CD14-positive monocyte (primary cell): ENCODE measurements at regions not wholly inside any gene's neighbourhood (a gene's known extent, or its start where the extent isn't known, plus 50 kb on each side); places are given as distances from the start of the nearest gene placed in this dataset.

Experiments used
- DNase-seq, 3 donors: peaks; one replicate each; pipeline ENCODE4 v3.0.0-alpha.2; 2011 to 2022
- H2AFZ ChIP-seq: 2 replicates; pipeline ENCODE4 v1.6.0; 2012; ENCODE audit warnings: mild to moderate bottlenecking, low read depth, low read length, inconsistent platforms; ENCODE audit not compliant: insufficient read depth, poor library complexity, severe bottlenecking
- H3K27ac ChIP-seq, 2 donors: 1 replicate in 1 of 2; 2 replicates in 1 of 2; pipeline ENCODE4 v1.5.1; 2012 to 2013; ENCODE audit warnings: low read length in 2 of 2, control low read depth in 1 of 2, inconsistent platforms in 1 of 2, low read depth in 1 of 2, mild to moderate bottlenecking in 1 of 2
- H3K27me3 ChIP-seq, 2 donors: one replicate each; pipeline versions ENCODE4 v1.6.0 to v1.6.1; 2011 to 2013; ENCODE audit warnings: low read length in 2 of 2; ENCODE audit not compliant: control insufficient read depth in 2 of 2, insufficient read depth in 2 of 2
- H3K36me3 ChIP-seq, 2 donors: replicated peaks in 1 of 2; 1 replicate in 1 of 2; 2 replicates in 1 of 2; pipeline versions ENCODE4 v1.5.1 to v1.6.1; 2012 to 2013; ENCODE audit warnings: low read length in 2 of 2, control low read depth in 1 of 2, inconsistent platforms in 1 of 2, mild to moderate bottlenecking in 1 of 2; ENCODE audit not compliant: insufficient read depth in 2 of 2, control insufficient read depth in 1 of 2
- H3K4me1 ChIP-seq, 2 donors: 1 replicate in 1 of 2; 2 replicates in 1 of 2; pipeline versions ENCODE4 v1.5.1 to v1.6.1; 2012 to 2013; ENCODE audit warnings: low read length in 2 of 2, control low read depth in 1 of 2, inconsistent platforms in 1 of 2, mild to moderate bottlenecking in 1 of 2, moderate library complexity in 1 of 2; ENCODE audit not compliant: insufficient read depth in 2 of 2, control insufficient read depth in 1 of 2
- H3K4me2 ChIP-seq: replicated peaks from 2 replicates; pipeline ENCODE3; 2012; ENCODE audit warnings: low read length, moderate library complexity, mild to moderate bottlenecking; ENCODE audit not compliant: poor library complexity, severe bottlenecking; ENCODE audit errors: extremely low read depth
- H3K4me3 ChIP-seq, 3 experiments: fragments of 200-600 bp in 1 of 3; sonication (generic) in 1 of 3; replicated peaks in 1 of 3; 1 replicate in 2 of 3; 2 replicates in 1 of 3; pipeline ENCODE4 v1.5.1; 2011 to 2013; ENCODE audit warnings: low read length in 3 of 3, mild to moderate bottlenecking in 3 of 3, control low read depth in 2 of 3, low read depth in 2 of 3, inconsistent platforms in 1 of 3, moderate library complexity in 1 of 3
- H3K79me2 ChIP-seq: 2 replicates; pipeline ENCODE4 v1.6.0; 2012; ENCODE audit warnings: mild to moderate bottlenecking, control low read depth, inconsistent platforms, low read length, moderate library complexity; ENCODE audit not compliant: insufficient read depth
- H3K9ac ChIP-seq: 2 replicates; pipeline ENCODE4 v1.6.0; 2017; ENCODE audit warnings: low read length, mild to moderate bottlenecking; ENCODE audit not compliant: insufficient read depth, poor library complexity, severe bottlenecking
- H3K9me3 ChIP-seq, 2 donors: replicated peaks in 1 of 2; 1 replicate in 1 of 2; 2 replicates in 1 of 2; pipeline versions ENCODE4 v1.5.1 to v1.6.1; 2012 to 2013; ENCODE audit warnings: low read length in 2 of 2, control low read depth in 1 of 2; ENCODE audit not compliant: control insufficient read depth in 1 of 2, insufficient read depth in 1 of 2
- H4K20me1 ChIP-seq: 2 replicates; pipeline ENCODE4 v1.6.0; 2012; ENCODE audit warnings: mild to moderate bottlenecking, low read length, control low read depth, moderate library complexity; ENCODE audit not compliant: insufficient read depth
- H3K27ac Mint-ChIP-seq, 7 donors: one replicate each; pipeline ENCODE4 v1.8.0; 2020; ENCODE audit warnings: mild to moderate bottlenecking in 7 of 7, mixed read lengths in 7 of 7, moderate library complexity in 6 of 7, inconsistent platforms in 2 of 7
- H3K27me3 Mint-ChIP-seq, 3 donors: one replicate each; pipeline ENCODE4 v1.8.0; 2021 to 2022; ENCODE audit warnings: low read depth in 3 of 3, mild to moderate bottlenecking in 3 of 3, mixed read lengths in 3 of 3, moderate library complexity in 3 of 3, inconsistent platforms in 1 of 3
- H3K36me3 Mint-ChIP-seq, 2 donors: one replicate each; pipeline ENCODE4 v1.8.0; 2020; ENCODE audit warnings: mixed read lengths in 2 of 2, inconsistent platforms in 1 of 2, mild to moderate bottlenecking in 1 of 2
- H3K4me1 Mint-ChIP-seq: one replicate; pipeline ENCODE4 v1.8.0; 2020; ENCODE audit warnings: mild to moderate bottlenecking, mixed read lengths
- H3K4me3 Mint-ChIP-seq, 2 donors: one replicate each; pipeline ENCODE4 v1.8.0; 2020; ENCODE audit warnings: mild to moderate bottlenecking in 2 of 2, mixed read lengths in 2 of 2, moderate library complexity in 1 of 2
- H3K9me3 Mint-ChIP-seq, 7 donors: one replicate each; pipeline ENCODE4 v1.8.0; 2020 to 2022; ENCODE audit warnings: mixed read lengths in 7 of 7, mild to moderate bottlenecking in 6 of 7, moderate library complexity in 6 of 7, inconsistent platforms in 2 of 7
- CTCF ChIP-seq: fragments of 200-600 bp; IDR thresholded peaks from one replicate; pipeline ENCODE4 v1.8.0; 2022; ENCODE audit warnings: antibody characterized with exemption, mild to moderate bottlenecking
- WGBS: methylation state at CpG from one replicate; pipeline ENCODE4 v1.1.5; 2013; ENCODE audit warnings: missing lambda C conversion rate; ENCODE audit not compliant: insufficient coverage; 5-methylcytosine and 5-hydroxymethylcytosine counted together
- intact Hi-C, 2 donors: fragments of 100-400 bp; cut with micrococcal nuclease; formaldehyde crosslinking; loops; one replicate each; pipeline versions ENCODE4 v1.15.0 to v1.15.1; 2023

DNA sequence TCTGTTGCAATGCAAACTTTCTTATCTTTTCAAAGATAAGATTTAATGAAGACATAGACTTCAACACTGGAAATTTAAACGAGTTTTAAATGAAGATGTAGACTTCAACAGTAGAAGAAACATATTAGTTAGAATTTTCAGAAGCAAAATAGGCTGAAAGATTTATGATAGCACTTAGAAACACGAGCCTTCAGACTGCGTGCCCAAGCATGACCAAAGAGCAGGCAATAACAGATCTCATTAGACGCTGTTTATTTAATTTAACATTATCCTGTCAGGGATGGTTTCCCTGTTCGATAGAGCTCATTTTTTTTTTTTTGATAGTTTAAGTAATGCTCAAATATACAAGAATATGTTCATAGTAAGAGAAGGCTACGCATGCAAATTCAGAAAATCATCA lies 604.7 kb upstream of the SOX9 start:
- peaks cover 0 to 4% (median 0%) of the 10 kb centered on the region in 3 donors for H3K27me3 Mint-ChIP-seq
- no peak for TF ChIP-seq CTCF

DNA sequence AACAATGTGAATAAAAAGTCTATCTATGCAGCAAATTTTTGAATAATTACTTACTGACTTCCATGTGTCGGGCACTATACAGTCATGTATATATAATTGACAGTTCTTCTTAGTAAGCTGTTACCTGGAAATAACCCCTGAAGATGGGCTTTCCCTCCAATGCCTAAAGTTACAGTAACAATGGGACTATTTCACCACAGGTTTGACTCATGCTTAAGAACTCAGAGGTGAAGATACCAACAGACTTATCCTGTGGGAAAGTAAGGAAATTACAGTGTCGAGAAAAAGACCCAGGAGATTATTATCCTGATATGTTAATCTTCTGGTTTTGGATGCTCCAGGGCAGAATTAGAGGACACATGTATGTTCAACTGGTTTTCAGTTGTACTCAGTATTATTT lies 601.5 kb upstream of the SOX9 start:
- no peak for DNase-seq
- Histone ChIP-seq H3K27me3 (no peaks in the 10 kb centered on the region), H3K9me3 (peaks cover 3 to 12% of the 10 kb centered on the region in 2 donors), H3K4me3 (no peak overlapping the region), H3K27ac (no peak overlapping the region), H3K9ac (no peak overlapping the region), H4K20me1 (no peaks in the 10 kb centered on the region), H3K4me2 (no peak overlapping the region), H3K36me3 (no peaks in the 10 kb centered on the region), H3K4me1 (no peaks in the 10 kb centered on the region), H3K79me2 (no peaks in the 10 kb centered on the region), H2AFZ (no peak overlapping the region)
- H3K4me3 Mint-ChIP-seq, result no peak overlapping the region
- no CpG with 5 or more reads among the region's 2 CpGs for WGBS
- no peaks in the 10 kb centered on the region for H3K36me3 Mint-ChIP-seq
- H3K9me3 Mint-ChIP-seq, result peaks cover 0 to 7% (median 5%) of the 10 kb centered on the region in 7 donors
- peaks cover 0 to 3% (median 0%) of the 10 kb centered on the region in 3 donors for H3K27me3 Mint-ChIP-seq
- no peak overlapping the region for H3K27ac Mint-ChIP-seq
- no peaks in the 10 kb centered on the region for H3K4me1 Mint-ChIP-seq
- no peak for TF ChIP-seq CTCF
- intact Hi-C loops, result no loop called here

More for the DNA sequence above, 604.7 kb upstream of the SOX9 start:
- no peaks in the 10 kb centered on the region for H3K79me2 ChIP-seq
- H3K4me2 ChIP-seq, result no peak overlapping the region
- H3K27ac ChIP-seq, result no peak overlapping the region
- no peaks in the 10 kb centered on the region for H3K36me3 Mint-ChIP-seq
- intact Hi-C loops, result no loop called here
- H3K9me3 ChIP-seq, result peaks cover 0 to 12% of the 10 kb centered on the region in 2 donors
- no peaks in the 10 kb centered on the region for H3K27me3 ChIP-seq
- no peaks in the 10 kb centered on the region for H3K4me1 ChIP-seq
- H3K4me3 ChIP-seq, result no peak overlapping the region
- DNase-seq, result no peak
- peaks cover 0 to 9% (median 3%) of the 10 kb centered on the region in 7 donors for H3K9me3 Mint-ChIP-seq
- no peak overlapping the region for H2AFZ ChIP-seq
- WGBS, result no CpG with 5 or more reads among the region's 6 CpGs
- H3K4me1 Mint-ChIP-seq, result no peaks in the 10 kb centered on the region
- H4K20me1 ChIP-seq, result no peaks in the 10 kb centered on the region
- H3K9ac ChIP-seq, result no peak overlapping the region
- H3K27ac Mint-ChIP-seq, result no peak overlapping the region
- H3K36me3 ChIP-seq, result no peaks in the 10 kb centered on the region
- no peak overlapping the region for H3K4me3 Mint-ChIP-seq
